ENCODE measurements at regions not wholly inside any gene's neighbourhood (a gene's known extent, or its start where the extent isn't known, plus 50 kb on each side); places are given as distances from the start of the nearest gene placed in this dataset.
A peak's percentile ranks its signal among the peaks of the same experiment; 100 is the strongest.
"Not testable (repeated sequence)": the region's sequence is repeated elsewhere in the genome, so short reads cannot be mapped to it uniquely, and the experiment has no call there.

DNA sequence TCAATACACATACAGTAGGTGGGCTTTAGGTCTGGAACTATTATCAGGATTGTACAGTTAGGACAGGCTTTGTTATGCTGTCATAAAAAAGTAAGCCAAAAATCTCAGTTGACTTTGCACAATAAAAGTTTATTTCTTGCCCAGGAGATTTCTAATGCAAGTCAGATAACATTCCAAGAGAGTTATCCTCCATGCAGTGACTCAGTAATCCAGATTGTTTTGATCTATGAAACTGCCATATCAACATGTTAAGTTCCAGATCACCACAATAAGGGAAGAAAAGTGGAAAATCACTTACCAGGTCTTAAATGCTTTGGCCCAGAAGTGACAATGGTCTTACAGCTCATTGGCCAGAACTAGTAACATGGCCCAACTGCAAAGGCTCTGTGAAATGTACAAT, 636.2 kb upstream of the KLF12 start:
- no peak for DNase-seq

DNA sequence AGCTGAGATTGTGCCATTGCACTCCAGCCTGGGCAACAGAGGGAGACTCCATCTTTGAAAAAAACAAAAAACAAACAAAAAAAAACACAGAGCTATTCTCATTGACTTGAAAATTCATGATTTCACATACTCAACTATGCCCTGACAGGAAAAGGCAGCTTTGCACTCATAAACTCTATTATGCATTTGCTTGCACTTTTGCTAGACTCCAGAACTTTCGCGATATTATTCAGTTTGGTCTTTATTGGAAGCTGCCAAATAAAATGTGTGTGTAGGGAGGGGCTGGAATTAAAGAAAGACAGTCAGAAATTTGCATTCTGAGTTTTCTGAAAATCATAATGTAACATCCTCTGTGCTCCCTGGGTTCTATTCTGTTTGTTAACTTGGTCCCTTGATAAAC, 635.1 kb upstream of the KLF12 start:
- no peak for DNase-seq

DNA sequence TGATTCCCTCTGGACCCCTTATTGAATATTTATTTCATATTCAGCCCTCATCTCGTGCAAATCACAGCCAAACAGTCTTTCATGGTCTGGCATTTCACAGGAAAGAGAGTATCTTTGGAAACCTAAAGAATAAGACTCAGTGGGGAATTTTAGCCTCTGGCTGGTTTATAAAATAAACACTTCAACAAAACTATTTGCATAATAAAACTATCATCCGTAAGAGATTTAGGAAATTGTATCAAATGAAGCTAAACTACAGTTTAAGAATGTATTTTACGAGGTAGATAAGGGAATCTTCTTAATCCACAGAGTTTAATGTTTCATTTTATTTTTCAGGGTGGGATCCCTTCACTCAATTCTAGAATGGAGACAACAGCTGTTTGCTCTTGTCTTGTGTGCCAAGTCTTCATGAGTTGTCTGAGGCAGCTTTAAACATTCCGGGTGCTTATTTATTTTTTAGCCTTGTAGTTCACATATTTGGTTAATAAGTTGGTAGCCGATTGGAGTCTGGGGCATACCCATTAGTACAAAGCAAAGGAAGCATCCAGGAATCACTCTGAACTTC, 634.4 kb upstream of the KLF12 start:
- no peak for DNase-seq

DNA sequence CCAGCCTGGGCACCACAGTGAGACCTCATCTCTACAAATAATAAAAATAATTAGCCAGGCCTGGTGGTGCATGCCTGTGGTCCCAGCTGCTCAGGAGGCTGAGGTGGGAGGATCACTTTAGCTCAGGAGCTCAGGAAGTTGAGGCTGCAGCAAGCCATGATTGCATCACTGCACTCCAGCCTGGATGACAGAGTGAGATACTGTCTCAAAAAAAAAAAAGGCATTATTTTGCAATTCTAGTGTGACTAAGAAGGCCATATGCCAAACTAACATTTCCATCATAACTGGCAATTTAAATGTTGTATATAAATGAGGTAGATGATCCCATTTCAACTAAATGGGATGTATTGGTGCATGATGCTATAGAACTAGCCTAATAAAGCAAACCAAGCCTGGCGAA, 632.8 kb upstream of the KLF12 start:
- no peak for DNase-seq

DNA sequence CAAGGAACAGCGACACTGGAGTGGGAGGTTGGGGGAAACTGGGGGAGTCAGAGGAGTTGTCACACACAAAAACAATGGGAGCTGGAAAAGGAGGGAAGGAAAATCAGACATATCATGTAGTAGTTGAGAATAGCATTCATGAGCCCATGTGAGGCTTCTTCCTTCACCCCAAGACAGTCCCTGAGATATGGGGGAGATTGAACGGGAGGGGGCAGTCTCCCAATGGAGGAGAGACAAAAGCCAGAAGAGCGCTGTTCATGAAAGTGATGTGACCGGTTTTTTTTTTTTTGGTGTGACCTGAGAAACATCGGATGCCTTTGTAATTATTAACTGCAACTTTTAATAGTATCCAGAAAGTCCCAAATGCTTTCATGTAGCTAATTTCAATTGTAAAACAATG, 631.8 kb upstream of the KLF12 start:
- DNase-seq, result no peak

- DNase-seq, result no peak
These were observed 627.9 kb upstream of the KLF12 start for GRCh38 chr13:74761801-74762757.

DNA sequence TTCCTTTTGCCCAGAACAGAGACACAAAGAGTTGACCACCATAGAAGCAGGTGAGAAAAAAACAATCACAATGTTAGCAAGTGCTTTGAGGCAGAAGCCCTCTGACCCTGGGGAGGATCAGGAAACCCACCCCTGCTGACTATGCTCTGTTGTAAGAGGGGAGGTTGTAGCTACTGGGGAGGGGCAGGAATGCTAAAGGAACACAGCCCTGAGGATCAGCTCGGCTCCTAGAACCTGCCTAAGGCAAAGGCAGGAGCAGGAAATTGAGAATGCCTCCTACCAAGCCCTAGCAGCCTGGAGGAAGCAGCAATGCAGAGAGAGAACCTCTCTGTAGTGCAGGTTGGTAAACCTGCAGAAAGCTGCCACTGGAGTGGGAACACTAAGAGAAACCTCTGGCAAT, 624.0 kb upstream of the KLF12 start:
- no peak for DNase-seq

- DNase-seq, result no peak
These were observed 620.9 kb upstream of the KLF12 start for GRCh38 chr13:74755065-74755464.

DNA sequence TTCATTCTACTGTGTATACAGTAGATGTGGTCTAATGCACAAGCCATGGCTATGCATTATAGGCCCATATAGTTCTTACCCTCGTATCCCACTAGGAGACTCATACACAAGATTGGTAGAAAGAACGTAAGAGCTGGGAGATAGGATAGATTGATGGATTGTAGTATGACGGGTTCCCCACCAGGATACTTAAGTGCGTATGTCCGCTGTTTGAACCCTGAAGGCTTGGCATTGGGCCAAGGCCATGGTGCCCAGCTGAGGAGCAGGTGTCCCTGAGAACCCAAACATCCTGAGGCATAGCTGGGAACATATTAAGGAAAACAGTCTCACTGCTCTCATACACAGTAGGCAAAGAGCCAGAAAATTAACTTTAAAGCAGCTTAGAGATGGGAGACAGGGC, 617.5 kb upstream of the KLF12 start:
- no peak for DNase-seq

DNA sequence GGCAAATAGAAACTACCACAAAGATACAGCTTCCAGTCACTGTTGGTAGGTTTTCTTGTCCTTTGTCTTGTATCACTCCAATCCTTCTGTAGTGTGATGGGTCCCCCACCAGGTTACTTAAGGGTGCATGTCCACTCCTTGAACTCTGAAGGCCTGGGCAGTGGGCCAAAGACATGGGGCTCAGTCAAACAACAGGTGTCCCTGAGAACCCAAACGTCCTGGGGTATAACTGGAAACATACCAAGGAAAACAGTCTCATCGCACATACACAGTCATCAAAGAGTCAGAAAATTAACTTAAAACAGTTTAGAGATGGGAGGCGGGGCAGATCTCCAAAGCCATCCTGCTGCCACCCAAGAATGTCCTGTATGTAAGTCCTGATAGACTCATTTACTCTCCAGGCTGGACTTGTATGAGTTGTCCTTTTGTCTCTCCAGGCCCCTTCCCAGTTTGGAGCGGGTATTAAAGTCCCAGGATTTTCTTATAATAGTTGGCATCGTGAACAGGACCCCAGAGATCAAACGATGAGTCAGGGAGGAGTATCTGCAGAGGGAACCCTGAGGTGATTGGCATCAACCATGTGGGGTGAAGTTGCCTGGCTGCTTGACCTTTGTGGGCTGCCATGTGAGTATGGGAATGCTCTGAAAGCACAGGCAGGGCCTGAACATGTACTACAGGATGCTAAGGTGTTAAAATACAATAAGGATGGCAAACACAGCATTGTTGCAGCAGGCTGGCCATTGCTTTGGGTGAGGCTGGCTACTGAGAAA, 613.2 kb upstream of the KLF12 start:
- no peak for DNase-seq

GRCh38 chr13:74743992-74744391, 609.8 kb upstream of the KLF12 start:
- no peak for DNase-seq

DNA sequence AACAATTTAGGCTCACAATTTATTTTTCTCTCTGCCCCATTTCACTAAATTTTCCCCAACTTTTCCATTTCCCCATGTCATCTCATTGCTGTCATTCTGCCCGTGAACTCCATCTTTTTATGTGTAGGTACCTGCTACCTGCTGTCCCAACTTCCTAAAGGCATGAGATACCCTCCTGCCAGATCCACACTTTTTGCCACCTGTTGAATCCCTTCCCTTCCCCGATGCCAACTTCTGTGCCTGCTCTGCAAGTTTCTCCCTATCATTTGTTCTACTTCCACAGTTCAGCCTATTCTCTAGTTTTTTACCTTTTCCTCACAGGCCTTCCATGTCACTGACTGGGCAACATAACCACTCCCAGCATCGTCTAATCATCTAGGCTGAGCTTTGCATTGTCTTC, 607.5 kb upstream of the KLF12 start:
- DNase-seq, result no peak

- DNase-seq, result peak in 1 of 2 experiments; percentile 56
These were observed 598.7 kb upstream of the KLF12 start for GRCh38 chr13:74732736-74733385.

- DNase-seq, result no peak
These were observed 597.5 kb upstream of the KLF12 start for GRCh38 chr13:74731731-74732130.

DNA sequence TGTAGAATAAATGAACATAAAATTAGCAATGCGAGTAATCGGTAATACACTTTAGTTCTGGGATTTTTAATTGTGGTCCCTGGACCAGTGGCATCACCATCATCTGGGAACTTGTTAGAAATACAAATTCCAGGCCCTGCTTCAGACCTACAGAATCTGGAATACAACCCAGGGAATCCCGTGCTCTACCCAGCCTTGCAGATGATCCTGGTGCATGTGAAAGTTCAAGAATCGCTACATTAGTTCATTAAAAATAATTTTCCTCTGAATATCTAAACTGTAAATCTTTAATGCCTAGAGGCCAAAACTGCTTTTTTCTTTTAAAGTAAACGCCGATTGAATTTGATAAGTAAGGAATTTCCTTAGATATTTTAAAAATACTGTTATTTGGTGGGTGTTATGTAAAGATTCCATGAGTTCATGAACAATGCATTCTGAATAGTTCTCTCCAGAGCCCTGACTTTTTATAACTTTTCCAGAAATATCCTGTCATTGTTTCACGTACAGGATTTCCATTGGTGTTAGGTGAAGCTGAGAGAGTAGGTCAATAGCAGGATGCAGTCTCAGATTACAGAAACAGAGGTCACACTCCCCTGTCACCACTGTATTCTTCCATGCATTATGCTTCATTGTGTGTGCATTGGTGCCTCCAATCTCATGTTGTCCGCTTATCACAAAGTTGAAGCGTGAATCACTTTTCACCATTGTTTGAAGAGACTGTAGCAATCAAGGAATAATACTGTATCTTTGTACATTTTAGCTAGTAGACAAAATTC, 596.5 kb upstream of the KLF12 start:
- DNase-seq, result no peak

DNA sequence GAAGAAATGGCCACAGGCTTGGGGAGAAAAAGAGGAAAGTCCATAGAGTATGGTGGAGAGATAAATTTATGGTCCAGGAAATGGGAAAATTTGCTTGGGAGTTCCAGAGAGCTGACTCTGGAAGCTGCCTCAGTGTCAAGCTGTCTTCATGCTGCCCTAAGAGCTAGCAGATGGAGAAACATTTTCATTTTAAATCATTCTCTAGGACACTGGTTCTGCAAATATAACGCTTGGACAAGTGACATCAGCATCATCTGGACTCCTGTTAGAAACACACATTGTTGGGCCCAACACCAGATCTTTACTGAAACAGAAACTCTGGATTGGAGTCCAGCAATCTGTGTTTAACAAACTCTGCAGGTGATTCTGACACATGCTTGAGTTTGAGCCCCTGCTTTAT, 592.0 kb upstream of the KLF12 start:
- DNase-seq, result no peak

- not testable (repeated sequence) for DNase-seq
These were observed 584.1 kb upstream of the KLF12 start for GRCh38 chr13:74718232-74718842.

- no peak for DNase-seq
These were observed 581.5 kb upstream of the KLF12 start for GRCh38 chr13:74715718-74716117.

- DNase-seq, result no peak
These were observed 575.8 kb upstream of the KLF12 start for GRCh38 chr13:74710006-74710405.

DNA sequence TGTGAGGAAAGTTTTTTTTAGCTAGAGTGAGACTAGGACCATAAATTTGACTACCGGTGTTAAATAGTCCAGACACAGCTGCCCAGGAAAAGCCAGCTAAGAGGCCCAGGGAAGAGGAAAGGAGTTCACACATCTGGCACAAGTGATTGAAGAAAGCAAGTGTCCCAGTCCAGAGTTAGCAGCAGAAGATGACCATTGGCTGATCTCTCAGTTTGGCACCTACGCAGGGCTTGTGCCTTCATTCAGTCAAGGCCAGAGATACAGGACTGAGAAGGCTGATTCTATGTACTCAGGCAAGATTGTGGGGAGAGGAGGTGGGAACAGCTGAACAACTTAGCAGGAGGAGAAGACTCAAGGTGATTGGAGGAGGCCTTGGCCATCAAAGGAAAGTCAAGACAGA, 575.0 kb upstream of the KLF12 start:
- DNase-seq, result no peak

DNA sequence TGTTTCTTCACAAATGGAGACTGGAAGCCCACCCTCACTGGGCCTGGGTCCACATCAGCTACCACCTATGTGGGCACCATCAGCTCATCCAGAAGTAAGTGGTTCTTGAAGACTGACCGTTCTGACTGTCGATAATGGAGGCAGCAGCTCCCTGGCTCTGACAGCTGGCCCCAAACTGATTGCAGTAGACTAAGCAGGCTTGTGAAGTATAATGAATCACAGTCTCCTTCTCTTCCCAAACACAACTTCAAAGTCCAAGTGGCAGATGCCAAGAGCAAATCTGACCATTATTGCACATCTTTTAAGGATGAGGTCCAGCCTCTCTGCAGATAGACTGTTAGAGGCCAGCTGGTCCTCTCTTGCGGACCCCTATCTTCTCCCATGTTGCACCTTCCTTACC, 574.4 kb upstream of the KLF12 start:
- DNase-seq, result no peak

DNA sequence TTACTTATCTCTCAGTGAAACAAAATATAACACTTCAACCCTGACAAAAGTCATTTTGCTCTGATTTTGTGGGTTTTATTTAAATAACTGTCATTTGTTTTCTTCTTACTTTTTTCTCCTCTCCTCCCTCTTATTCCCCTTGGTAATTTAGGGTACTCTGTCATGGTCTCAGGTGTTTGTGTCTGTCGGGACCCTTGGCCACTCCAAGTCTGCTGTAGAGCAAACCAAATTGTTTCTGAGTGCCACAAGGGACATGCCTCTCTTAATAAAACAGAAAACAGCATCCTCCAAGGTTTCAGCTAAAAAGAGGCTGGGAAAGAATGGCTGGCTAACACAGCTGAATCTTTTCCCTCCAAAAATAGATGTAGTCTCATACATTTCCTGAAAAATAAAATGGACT, 573.1 kb upstream of the KLF12 start:
- no peak for DNase-seq
